Fibroblast of the aortic adventitia (primary cell): ENCODE measurements at regions not wholly inside any gene's neighbourhood (a gene's known extent, or its start where the extent isn't known, plus 50 kb on each side); places are given as distances from the start of the nearest gene placed in this dataset.

Source experiments
- DNase-seq: peaks from one replicate; pipeline ENCODE4 v3.0.0-alpha.2; 2010; ENCODE audit warnings: low read depth
- H3K4me3 ChIP-seq: 2 replicates; pipeline ENCODE4 v1.5.1; 2011; ENCODE audit warnings: low read depth, mild to moderate bottlenecking, control low read depth, low read length, moderate library complexity
- CTCF ChIP-seq: IDR thresholded peaks from 2 replicates; pipeline ENCODE4 v1.5.1; 2011; ENCODE audit warnings: mild to moderate bottlenecking, low read length, control low read depth, inconsistent platforms; ENCODE audit not compliant: insufficient read depth

GRCh38 chr10:8712656-8713055 lies 658.2 kb downstream of the GATA3 start:
- TF ChIP-seq CTCF, result no peak
- DNase-seq, result no peak
- H3K4me3 ChIP-seq, result no peak overlapping the region

- no peak for TF ChIP-seq CTCF
- DNase-seq, result no peak
- no peak overlapping the region for H3K4me3 ChIP-seq
Measured at GRCh38 chr10:8719971-8720370, 665.5 kb downstream of the GATA3 start.

GRCh38 chr10:8721650-8722049 lies 667.2 kb downstream of the GATA3 start:
- DNase-seq, result no peak
- TF ChIP-seq CTCF, result no peak
- H3K4me3 ChIP-seq, result no peak overlapping the region

- H3K4me3 ChIP-seq, result no peak overlapping the region
- no peak for DNase-seq
- no peak for TF ChIP-seq CTCF
Measured at GRCh38 chr10:8722835-8723234, 668.3 kb downstream of the GATA3 start.

- H3K4me3 ChIP-seq, result no peak overlapping the region
- no peak for DNase-seq
- no peak for TF ChIP-seq CTCF
Measured at GRCh38 chr10:8725343-8725742, 670.9 kb downstream of the GATA3 start.

GRCh38 chr10:8726084-8726778 lies 671.7 kb downstream of the GATA3 start:
- no peak for DNase-seq
- TF ChIP-seq CTCF, result no peak
- no peak overlapping the region for H3K4me3 ChIP-seq

- H3K4me3 ChIP-seq, result no peak overlapping the region
- no peak for TF ChIP-seq CTCF
- DNase-seq, result no peak
Measured at GRCh38 chr10:8726779-8727084, 672.2 kb downstream of the GATA3 start.
